ENCODE measurements at regions not wholly inside any gene's neighbourhood (a gene's known extent, or its start where the extent isn't known, plus 50 kb on each side); places are given as distances from the start of the nearest gene placed in this dataset.

- Histone ChIP-seq H3K23me2 (ENCODE audit: low read depth, low read length) (no peaks in the 10 kb centered on the region), H2AFZ (ENCODE audit: low read length) (no peak overlapping the region), H2BK15ac (ENCODE audit: low read length) (no peak overlapping the region), H3K79me1 (ENCODE audit: low read depth, low read length) (no peaks in the 10 kb centered on the region), H2BK5ac (ENCODE audit: low read depth, low read length) (no peak overlapping the region), H2BK120ac (replicated peaks; ENCODE audit: low read depth, low read length) (no peak overlapping the region), H3K4me3 (ENCODE audit: extremely low read depth in 1 of 4, insufficient read depth in 2 of 4, low read depth in 3 of 4, low read length in 4 of 4) (no peak overlapping the region), H3K56ac (replicated peaks; ENCODE audit: insufficient read length, low read depth, low read length) (no peak overlapping the region), H3K27ac (ENCODE audit: low read depth, low read length) (no peak overlapping the region), H2BK20ac (ENCODE audit: low read length) (no peak overlapping the region), H3K36me3 (ENCODE audit: control insufficient read depth in 2 of 4, insufficient read depth in 4 of 4, low read length in 3 of 4) (no peaks in the 10 kb centered on the region), H3K4me2 (ENCODE audit: insufficient read depth in 1 of 2, low read depth in 2 of 2, low read length in 2 of 2) (no peak overlapping the region), H4K91ac (replicated peaks; ENCODE audit: insufficient read length, low read length) (no peak overlapping the region), H3K4ac (replicated peaks; ENCODE audit: insufficient read length, low read depth, low read length) (no peak overlapping the region), H3K23ac (ENCODE audit: insufficient read length) (no peak overlapping the region), H4K20me1 (replicated peaks in 1 of 2; ENCODE audit: control insufficient read depth in 1 of 2, insufficient read depth in 2 of 2, low read length in 2 of 2) (no peaks in the 10 kb centered on the region), H3K79me2 (ENCODE audit: control insufficient read depth in 1 of 2, insufficient read depth in 2 of 2, low read length in 2 of 2) (no peaks in the 10 kb centered on the region), H4K5ac (ENCODE audit: insufficient read length, low read depth, low read length) (no peak overlapping the region), H4K8ac (ENCODE audit: extremely low read depth, insufficient read depth, low read length) (no peak overlapping the region), H3K14ac (ENCODE audit: insufficient read length) (no peak overlapping the region), H2BK12ac (ENCODE audit: low read depth, low read length) (no peak overlapping the region), H3K9ac (replicated peaks in 1 of 4; ENCODE audit: extremely low read depth in 1 of 4, low read depth in 3 of 4, low read length in 3 of 4) (no peak overlapping the region), H3K4me1 (replicated peaks in 1 of 4; ENCODE audit: control insufficient read depth in 3 of 4, insufficient read depth in 4 of 4, low read length in 3 of 4) (no peaks in the 10 kb centered on the region), H3K18ac (ENCODE audit: extremely low read depth, low read length) (no peak overlapping the region), H3K9me3 (ENCODE audit: insufficient read depth in 2 of 2, low read depth in 1 of 2, low read length in 1 of 2) (peaks cover 77 to 95% of the 10 kb centered on the region in 2 experiments), H3K27me3 (replicated peaks in 1 of 4; ENCODE audit: control insufficient read depth in 3 of 4, extremely low read depth in 1 of 4, insufficient read depth in 3 of 4, low read length in 3 of 4) (no peaks in the 10 kb centered on the region), H2AK5ac (ENCODE audit: low read depth, low read length) (no peak overlapping the region)
- FAIRE-seq (no peak), DNase-seq (ENCODE audit: low read depth in 1 of 2, low spot score in 2 of 2) (no peak)
- CTCF ChIA-PET (ENCODE audit: partially characterized antibody) = no interaction called here
- TF ChIP-seq SRF (IDR thresholded peaks at IDR 0.05; ENCODE audit: low read depth, low read length) (no peak), GABPA (IDR thresholded peaks at IDR 0.05; ENCODE audit: borderline replicate concordance, insufficient read depth, low read length) (no peak), BCL11A (IDR thresholded peaks at IDR 0.05; ENCODE audit: low read depth in 2 of 2, low read length in 2 of 2) (no peak)
- POLR2A ChIA-PET (ENCODE audit: partially characterized antibody) = no interaction called here
- WGBS, 2 experiments (ENCODE audit: extremely low coverage in 1 of 2, insufficient coverage in 1 of 2, insufficient read length in 1 of 2, insufficient replicate concordance in 2 of 2, low coverage in 1 of 2, low lambda C conversion rate in 2 of 2, missing lambda C conversion rate in 1 of 2) = 92% methylated on average over 9 of the region's 9 CpGs; no CpG with 5 or more reads in 1 of the 2 experiments
These were observed 677.1 kb downstream of the TMEM121 start for GRCh38 chr14:106203438-106203837.

All from H1 (cell line).